Adrenal gland (tissue), 5 donors: ENCODE measurements at regions not wholly inside any gene's neighbourhood (a gene's known extent, or its start where the extent isn't known, plus 50 kb on each side); places are given as distances from the start of the nearest gene placed in this dataset.

Experiments
- CTCF ChIP-seq, 6 experiments: fragments of 450-650 bp in 4 of 6; fragments of 200-600 bp in 2 of 6; sonication (generic) in 1 of 6; IDR thresholded peaks; 1 replicate in 5 of 6; 2 replicates in 1 of 6; pipeline versions ENCODE4 v1.5.1 to v1.8.0; 2016 to 2021; ENCODE audit warnings: antibody characterized with exemption in 6 of 6, mild to moderate bottlenecking in 2 of 6, moderate library complexity in 1 of 6
- POLR2A ChIP-seq, 2 donors: fragments of 450-650 bp; IDR thresholded peaks; one replicate each; pipeline ENCODE4 v1.6.1; 2017; ENCODE audit warnings: antibody characterized with exemption in 2 of 2, mild to moderate bottlenecking in 2 of 2, moderate library complexity in 1 of 2
- donor health status: DM: no; HTN: no; CAD: no.

- TF ChIP-seq CTCF (IDR thresholded peaks at IDR 0.05) (no peak), POLR2A (IDR thresholded peaks at IDR 0.05) (no peak)
These were observed 960.5 kb downstream of the GATA3 start for GRCh38 chr10:9015005-9015404.
